ENCODE measurements at regions not wholly inside any gene's neighbourhood (a gene's known extent, or its start where the extent isn't known, plus 50 kb on each side); places are given as distances from the start of the nearest gene placed in this dataset.

DNA sequence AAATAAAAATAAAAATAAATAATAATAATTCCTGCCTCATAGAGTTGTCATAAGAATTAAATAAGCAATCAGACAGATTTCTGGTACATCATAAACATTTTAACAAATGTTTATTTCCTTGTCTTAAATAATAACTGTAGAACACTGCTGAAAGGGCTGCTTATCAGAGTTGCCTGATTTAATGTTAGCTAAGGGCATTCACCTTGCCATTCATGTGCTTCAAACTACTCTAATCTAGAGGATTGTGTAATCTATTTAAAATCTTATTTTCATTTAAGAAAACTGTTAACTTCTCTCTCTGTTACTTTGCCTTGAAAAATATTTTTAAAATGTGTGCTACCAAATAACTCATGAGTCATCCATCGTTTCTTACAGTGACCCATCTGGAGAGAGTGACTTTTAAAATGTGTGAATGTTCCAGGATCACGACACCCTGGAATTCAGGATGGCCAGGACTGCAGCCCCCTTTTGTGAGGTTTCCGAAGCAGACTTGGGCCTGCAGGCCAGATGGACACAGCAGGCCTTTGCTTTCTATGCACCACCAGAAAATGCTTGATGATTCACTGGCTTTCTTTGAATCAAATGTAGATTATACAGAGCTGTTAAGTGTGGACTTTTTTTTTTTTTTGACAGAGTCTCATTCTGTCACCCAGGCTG lies 109.1 kb upstream of the TNS3 start:
- DNase-seq (ENCODE audit: low spot score), result no peak

DNA sequence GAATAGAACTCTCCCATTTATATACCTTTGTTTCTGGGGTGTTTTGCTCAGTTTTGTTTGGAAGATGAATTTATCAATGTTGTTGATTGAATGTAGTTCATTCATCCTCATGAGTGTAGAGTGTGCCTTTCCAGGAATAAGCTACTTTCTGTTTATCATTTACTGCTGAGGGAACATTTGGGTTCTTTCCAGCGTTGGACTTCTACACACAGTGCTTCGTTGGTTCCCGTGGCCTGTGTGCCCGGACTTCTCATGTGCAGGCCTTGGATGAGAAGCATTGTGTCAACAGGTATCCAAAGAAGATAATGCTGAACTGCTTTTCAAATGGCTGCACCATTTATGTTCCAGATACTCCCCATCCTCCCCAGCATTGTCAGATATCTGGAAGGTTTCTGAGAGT lies 107.6 kb upstream of the TNS3 start:
- DNase-seq (ENCODE audit: low spot score), result no peak

DNA sequence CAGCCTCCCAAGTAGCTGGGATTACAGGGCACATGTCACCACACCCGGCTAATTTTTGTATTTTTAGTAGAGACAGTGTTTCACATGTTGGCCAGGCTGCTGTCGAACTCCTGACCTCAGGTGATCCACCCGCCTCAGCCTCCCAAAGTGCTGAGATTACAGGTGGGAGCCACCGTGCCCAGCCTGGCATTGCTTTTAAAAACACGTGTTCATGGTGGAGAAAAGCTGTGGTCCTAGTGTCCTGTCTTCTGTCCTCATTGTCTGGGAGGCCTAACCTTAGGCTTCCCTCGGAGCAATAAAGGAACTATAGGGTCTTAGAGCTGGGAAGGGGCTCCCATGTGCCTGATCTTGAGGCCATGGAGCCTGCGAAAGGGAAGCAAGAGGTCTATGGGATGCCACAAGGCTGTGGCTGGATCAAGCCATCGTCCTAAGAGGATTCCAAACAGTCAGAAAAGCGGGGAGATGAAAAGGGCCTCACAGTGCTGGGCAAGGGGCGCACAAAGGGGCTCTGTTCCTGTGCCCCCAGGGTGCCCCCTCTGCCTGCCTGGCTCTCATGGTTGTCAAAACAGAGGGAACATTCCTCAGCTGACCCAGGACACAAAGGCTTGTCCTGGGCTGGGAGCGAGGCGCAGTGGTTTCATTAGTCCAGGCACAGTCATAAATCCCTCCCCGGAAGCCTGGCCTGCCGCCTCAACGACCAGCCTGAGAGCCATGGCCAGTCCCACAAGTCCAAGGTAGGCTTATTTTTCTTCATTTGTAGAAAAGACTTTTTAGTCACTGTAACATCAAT lies 106.6 kb upstream of the TNS3 start:
- peak; percentile 82 for DNase-seq (ENCODE audit: low spot score)

DNA sequence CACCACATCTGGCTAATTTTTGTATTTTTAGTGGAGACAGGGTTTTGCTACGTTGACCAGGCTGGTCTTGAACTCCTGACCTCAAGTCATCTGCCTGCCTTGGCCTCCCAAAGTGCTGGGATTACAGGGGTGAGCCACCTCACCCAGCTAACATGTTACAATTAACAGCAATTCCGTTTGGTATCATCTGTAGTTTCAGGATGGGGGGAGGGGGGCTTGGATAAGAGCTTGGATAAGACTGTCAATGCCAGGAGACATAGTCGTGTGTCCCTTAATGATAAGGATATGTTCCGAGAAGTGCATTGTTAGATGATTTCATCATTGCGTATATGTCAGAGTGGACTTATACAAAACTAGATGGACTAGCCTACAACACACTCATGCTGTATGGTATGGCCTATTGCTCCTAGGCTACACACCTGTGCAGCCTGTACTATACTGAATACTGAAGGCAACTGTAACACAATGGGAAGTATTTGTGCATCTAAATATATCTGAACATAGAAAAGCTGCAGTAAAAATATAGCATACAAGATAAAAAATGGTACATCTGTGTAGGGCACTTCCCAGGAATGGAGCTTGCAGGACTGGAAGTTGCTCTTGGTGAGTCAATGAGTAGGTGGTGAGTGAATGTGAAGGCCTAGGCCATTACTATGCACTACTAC lies 103.9 kb upstream of the TNS3 start:
- no peak for DNase-seq (ENCODE audit: low spot score)

DNA sequence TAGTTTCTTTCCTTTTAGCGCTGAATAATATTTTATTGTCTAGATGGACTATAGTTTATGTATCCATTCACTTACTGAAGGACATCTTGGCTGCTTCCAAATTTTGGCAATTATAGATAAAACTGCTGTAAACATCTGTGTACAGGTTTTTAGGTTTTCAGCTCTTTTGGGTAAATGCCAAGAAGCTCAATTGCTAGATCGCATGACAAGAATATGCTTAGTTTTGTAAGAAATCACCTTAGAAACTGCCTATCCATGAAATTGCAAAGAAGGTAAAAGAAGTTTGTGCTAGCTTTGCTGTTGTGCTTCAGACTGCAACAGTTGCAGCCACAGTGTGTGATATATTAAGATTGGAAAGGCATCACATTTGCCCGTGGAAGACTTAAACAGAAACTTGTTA lies 103.2 kb upstream of the TNS3 start:
- no peak for DNase-seq (ENCODE audit: low spot score)

DNA sequence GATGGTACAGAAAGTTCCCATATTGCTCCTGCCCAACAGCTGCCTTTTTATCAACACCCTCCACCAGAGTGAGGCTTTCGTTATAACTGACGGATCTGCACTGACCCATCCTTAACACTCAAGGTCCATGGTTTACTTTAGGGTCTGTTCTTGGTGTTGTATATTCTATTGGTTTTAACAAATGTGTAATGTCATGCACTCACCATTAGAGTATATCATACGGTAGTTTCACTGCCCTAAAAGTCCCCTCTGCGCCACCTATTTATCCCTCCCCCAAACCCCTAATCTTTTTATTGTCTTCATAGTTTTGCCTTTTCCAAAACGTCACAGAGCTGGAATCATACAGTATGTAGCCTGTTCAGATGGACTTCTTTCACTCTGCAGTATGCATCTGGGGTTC lies 102.8 kb upstream of the TNS3 start:
- no peak for DNase-seq (ENCODE audit: low spot score)

DNA sequence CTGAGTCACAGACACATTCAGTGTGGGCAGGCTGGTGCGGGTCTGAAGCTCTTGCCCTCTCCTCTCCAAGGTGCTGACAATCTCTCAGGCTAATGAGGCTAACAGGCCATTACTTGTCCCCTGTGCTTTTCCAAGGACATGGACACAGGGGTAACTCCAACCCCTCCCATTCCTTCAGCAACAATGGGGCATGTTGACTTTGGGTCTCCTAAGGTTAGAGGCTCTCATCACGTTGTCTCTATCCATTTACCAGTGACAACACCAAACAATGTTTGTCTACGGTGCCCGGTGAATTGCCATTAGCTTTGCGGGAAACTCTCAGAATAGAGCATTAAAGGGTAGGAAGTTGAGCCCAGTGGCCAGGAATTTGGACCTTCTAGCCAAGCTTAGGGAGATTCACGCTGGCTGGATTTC lies 101.6 kb upstream of the TNS3 start:
- no peak for DNase-seq (ENCODE audit: low spot score)

DNA sequence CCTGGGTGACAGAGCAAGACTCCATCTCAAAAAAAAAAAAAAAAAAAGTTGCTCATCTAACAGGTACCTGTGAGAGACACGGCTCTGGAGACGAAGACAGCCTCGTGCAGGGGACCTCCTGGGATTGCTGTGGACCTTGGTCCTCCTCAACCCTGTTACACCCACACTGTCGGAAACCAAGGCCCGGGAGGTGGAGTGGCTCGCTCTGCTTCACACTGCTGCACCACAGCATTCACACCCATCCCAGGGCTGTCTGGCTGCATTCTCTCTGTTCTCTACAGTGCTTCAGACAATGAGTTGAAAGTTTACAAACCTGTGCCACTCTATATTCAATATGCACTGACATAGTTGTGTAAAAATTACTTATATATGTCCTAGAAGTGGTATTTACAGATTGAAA lies 101.0 kb upstream of the TNS3 start:
- no peak for DNase-seq (ENCODE audit: low spot score)

DNA sequence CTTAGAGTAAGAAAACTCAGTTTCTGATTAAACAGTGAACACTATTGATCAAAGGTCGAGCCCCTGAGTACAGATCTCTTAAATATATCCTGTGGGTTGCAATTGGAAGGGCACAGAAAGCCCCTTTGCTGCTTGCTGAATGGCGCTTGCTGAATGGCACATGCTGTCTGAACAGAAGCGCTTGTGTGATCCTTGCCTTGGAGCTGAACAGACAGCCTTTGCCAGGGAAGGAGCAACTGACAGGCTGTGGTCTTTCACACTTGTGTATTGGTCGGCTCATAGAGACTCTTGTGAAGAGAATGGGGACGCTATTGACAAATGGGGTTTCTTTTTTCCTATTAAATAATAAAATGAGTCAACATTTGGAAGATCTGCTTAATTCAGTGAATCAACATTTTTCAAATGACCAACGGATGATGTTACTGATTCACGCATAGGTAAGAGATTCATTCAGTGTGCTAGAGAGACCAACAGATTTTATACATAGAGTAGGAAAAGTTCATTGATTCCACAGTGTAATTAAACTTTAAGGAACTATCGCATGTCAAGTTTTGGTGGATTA lies 99.4 kb upstream of the TNS3 start:
- no peak for DNase-seq (ENCODE audit: low spot score)

DNA sequence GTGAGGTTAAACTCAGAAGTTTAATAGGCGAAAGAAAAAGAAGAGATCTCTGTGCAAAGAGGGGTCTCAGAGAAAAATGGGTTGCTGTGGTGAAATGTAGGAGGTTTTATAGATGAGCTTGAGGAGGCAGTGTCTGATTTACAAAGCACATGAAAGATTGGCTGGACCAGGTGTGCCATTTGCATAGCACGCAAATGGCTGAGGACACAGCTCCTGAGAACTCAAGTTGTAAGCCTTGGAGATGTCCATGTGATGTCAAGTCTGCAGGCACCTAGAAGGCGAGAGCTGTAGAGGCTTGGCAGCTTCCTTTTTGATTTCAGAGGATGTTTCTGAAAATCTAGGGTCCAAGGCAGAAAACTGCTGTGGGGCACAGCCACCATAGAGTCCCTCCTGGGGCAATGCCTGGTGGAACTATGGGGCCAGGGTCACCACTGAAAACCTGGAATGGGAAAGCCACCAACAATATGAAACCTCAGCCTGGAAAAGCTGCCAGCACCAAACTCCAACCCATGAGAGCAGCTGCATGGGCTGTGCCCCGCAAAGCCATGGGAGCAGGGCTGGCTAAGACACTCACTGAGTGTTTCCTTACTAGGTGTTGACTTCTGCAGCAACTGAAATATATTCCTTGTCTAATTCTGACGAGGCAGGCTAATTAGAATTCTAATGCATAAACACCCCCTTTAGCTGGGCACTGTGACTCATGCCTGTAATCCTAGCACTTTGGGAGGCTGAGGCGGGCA lies 96.9 kb upstream of the TNS3 start:
- DNase-seq (ENCODE audit: low spot score), result no peak

DNA sequence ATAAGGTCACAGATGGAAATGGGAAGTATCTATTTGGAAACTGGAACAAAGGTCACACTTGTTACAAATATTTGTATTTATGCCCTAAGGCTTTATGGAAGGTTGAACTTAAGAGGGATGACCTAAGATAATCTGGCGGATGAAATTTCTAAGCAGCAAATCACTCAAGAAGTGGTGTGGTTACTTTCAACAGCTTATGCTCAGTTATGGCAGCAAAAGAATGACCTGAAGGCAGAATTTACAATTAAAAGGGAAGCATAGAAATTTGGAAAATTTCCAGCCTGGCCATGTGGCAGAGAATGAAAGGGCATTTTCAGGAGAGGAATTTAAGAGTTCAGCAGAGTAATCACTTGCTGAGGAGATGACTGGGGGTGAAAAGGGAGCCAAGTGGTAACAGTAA lies 95.8 kb upstream of the TNS3 start:
- no peak for DNase-seq (ENCODE audit: low spot score)

DNA sequence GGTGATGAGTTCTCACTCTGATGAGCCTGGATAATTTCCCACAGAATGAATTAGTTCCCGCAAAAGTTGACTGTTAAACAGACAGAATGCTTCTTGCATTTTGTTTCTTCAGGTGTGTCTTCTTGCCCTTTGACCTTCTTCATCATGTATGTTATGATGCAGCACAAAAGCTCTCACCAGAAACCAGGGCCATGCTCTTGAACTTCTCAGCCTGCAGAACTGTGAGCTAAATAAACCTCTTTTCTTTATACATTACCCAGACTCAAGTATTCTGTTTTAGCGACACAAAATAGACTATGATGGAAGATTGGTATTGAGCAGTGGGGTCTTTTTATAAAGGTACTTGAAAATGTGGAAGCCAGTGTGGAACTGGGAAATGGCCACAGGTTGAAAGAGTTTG lies 95.2 kb upstream of the TNS3 start:
- no peak for DNase-seq (ENCODE audit: low spot score)

DNA sequence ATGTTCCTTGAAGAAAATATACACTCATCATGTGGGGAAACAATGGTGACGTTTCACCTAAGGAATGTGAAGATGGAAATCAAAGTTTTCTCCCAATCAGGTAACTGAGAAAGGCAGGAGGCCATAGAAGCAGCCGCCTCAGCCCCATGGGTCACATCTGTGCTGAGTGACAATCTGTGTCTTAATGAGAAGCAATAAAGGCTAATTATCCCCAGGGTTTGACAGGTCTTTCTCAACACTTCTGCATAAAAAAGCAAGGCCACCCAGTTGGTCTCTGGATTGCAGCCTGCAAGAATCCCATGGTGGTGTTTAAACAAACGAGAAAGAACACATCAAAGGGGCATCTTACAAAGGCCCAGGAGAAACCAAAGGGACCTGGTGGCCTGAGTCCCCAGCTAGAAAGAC lies 91.1 kb upstream of the TNS3 start:
- DNase-seq (ENCODE audit: low spot score), result no peak

DNA sequence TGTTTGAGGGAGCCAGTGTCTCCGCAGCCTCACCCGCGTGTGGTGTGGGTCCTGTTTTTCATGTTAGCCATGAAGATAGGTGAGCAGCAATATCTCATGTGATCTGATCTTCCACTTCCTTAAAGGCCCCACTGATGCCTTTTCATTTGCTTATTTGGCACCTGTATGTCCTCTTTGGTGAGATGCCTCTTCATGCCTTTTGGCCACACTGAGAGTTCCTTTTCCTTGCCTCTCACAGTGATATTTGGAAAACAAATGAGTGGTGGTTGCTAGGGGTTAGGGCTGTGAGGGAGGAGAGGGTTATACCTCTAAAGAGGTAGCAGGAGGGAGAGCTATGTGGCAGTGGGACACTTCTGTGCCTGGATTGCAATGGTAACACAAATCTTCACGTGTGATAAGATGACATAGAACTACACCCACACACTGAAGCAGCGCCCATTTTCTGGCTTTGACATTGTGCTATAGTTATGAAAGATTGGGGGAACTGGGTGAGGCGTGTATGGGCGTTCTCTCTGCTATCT lies 90.4 kb upstream of the TNS3 start:
- no peak for DNase-seq (ENCODE audit: low spot score)

DNA sequence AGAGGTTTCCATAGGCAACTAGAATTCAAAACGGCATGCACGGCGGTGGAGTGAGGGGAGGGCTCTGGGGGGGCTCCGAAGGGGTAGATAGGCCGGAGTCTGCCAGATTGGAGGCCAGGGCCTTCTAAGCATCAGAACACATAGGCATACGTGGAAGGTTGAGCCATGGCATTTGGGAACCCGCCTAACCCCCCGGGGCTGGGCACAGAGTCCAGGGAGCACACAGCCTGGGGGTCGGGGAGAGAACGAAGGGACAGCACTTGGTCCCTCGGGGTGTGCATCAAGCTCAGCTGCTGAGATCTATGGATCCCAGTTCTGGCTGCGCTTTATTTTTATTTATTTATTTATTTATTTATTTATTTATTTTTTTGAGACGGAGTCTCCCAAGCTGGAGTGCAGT lies 89.4 kb upstream of the TNS3 start:
- DNase-seq (ENCODE audit: low spot score), result no peak

DNA sequence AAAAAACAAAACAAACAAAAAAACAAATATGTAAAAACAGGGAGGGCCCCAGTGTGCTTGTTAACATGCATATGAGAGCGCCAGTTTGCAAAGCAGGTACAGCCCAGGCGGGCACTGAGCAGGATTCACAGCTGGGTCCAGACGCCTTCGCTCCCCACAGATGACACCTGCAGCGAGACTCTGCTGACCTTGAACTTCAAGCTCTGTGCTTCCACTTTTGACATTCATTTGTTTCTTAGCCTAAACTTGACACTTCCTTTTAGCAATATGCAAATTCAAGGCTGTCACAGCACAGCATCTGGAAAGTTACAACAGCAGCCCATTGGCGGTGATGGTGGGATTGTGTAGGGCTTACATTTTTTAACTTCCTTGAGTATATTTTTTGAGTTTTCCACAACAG lies 88.8 kb upstream of the TNS3 start:
- DNase-seq (ENCODE audit: low spot score), result no peak

DNA sequence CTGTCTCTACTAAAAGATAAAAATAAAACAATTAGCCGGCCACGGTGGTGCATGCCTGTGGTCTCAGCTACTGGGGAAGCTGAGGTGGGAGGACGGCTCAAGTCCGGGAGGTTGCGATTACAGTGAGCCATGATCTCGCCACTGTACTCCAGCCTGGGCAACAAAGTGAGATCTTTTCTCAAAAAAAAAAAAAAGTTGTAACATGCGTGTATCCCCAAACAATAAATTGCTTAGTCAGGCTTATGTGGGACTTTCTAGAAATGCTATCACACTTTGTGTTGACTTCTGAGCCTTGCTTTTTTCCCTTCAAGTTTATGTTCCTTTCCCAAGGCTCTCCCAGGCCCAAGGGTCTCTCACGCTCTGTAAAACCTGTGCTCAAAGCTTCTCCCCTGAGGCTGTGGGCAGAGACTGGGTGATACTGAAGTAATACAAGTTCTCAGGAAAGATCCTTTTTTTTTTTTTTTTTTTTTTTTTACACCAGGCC lies 88.0 kb upstream of the TNS3 start:
- DNase-seq (ENCODE audit: low spot score), result no peak

DNA sequence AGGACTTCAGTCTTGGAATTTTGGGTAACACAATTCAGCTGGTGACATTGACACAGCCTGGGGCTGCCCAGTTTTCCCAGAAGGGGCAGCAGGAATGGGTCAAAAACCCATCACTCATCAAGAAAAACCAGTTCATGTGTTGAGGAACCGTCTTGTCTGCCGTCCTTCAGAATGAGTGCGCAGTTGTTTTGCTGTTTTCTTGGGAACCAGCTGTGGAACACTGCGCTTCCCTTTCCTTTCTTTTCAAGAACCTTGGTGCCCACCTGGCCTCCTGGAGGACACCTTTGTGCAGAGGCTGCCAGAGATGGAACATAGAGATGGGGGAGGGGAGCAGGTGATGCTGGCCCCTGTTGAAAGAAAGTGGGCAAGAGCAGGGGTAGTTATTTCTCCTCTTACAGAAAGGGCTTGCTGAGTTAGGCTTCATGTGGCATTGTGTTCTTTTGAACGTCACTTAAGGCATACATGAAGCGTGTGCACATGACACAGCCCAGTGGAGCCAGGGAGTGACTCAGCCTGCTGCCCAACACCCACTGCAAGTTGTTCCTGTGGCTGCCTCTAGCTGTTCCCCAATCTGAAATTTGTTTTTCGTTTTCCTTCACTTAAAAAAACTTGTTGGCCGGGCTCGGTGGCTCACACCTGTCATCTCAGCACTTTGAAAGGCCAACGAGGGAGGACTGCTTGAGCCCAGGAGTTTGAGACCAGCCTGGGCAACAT lies 87.4 kb upstream of the TNS3 start:
- DNase-seq (ENCODE audit: low spot score), result no peak

DNA sequence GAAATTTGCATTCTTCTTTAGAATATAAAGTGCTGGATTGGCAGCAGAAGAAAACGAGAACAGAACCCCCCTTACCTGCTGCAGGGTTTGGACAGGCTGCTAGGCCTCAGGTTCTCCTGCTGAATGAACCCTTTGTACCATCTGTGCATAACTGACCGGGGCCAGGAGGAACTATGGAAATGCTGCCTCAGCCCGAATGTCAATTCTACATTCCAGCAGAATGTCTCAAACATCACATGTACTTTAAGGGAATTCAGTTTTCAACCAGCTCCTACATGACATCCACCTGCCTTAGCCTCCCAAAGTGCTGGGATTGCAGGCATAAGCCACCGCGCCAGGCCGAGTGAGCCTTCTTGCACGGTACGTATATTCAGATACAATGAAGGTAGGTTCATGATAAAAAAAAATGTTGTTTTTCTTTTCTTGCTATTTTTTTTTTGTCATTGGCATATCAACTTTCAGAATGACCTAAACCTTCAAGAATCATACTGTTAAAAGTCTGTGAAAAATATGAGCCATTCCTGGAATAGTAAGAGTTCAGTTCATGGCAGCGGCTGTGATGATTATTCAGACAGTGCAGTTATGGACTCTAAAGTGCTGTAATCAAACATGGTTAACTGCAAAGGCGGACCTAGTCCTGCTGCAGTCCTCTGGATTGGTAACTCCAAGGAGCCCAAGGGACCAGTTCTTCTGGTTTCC lies 84.4 kb upstream of the TNS3 start:
- DNase-seq (ENCODE audit: low spot score), result no peak

DNA sequence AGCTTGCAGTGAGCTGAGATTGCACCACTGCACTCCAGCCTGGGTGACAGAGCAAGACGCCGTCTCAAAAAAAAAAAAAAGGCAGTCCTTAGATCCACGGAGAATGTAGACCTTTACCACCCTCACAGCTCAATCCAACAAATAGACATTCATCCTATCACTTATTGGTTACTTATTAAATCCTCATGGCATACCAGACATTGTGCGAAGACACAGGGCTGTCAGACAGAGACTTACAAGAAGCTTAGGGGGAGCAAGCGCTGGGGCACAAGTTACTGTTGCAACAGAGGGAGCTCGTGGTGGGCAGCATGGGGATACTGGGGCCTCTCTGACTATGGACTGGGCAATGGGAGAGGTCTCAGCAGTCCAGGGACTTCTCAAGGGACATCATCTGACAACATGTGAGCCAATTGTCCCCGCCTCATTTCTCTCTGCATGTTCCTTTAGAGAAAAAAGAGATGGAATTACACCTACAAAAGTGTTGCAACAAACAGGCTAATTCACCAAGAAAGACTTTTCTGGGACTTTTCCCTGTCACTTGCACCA lies 82.8 kb upstream of the TNS3 start:
- no peak for DNase-seq (ENCODE audit: low spot score)
